Femur (tissue), 1 donor: ENCODE measurements at regions not wholly inside any gene's neighbourhood (a gene's known extent, or its start where the extent isn't known, plus 50 kb on each side); places are given as distances from the start of the nearest gene placed in this dataset.
"Not testable (repeated sequence)": the region's sequence is repeated elsewhere in the genome, so short reads cannot be mapped to it uniquely, and the experiment has no call there.

ENCODE experiments used
- DNase-seq: peaks from one replicate; pipeline ENCODE4 v3.0.0-alpha.2; 2017

GRCh38 chr13:91036886-91037285 lies 310.6 kb upstream of the MIR17HG start:
- no peak for DNase-seq

- no peak for DNase-seq
Observed at GRCh38 chr13:91042870-91043269, 304.6 kb upstream of the MIR17HG start.

GRCh38 chr13:91045351-91046034 lies 302.0 kb upstream of the MIR17HG start:
- no peak for DNase-seq

- DNase-seq: no peak
Observed at GRCh38 chr13:91046715-91047327, 300.7 kb upstream of the MIR17HG start.

- no peak for DNase-seq
Observed at GRCh38 chr13:91050970-91051369, 296.5 kb upstream of the MIR17HG start.

GRCh38 chr13:91052876-91053275 lies 294.6 kb upstream of the MIR17HG start:
- DNase-seq: no peak

GRCh38 chr13:91053318-91054065 lies 294.0 kb upstream of the MIR17HG start:
- no peak for DNase-seq

GRCh38 chr13:91054902-91055301 lies 292.6 kb upstream of the MIR17HG start:
- DNase-seq: no peak

- DNase-seq: no peak
Observed at GRCh38 chr13:91056746-91057145, 290.7 kb upstream of the MIR17HG start.

- DNase-seq: not testable (repeated sequence)
Observed at GRCh38 chr13:91057507-91057906, 290.0 kb upstream of the MIR17HG start.

GRCh38 chr13:91058066-91058465 lies 289.4 kb upstream of the MIR17HG start:
- DNase-seq: no peak

- no peak for DNase-seq
Observed at GRCh38 chr13:91058919-91059318, 288.6 kb upstream of the MIR17HG start.

GRCh38 chr13:91066745-91067144 lies 280.7 kb upstream of the MIR17HG start:
- DNase-seq: no peak

- no peak for DNase-seq
Observed at GRCh38 chr13:91072486-91072885, 275.0 kb upstream of the MIR17HG start.

GRCh38 chr13:91074091-91074490 lies 273.4 kb upstream of the MIR17HG start:
- DNase-seq: no peak

GRCh38 chr13:91076830-91077229 lies 270.7 kb upstream of the MIR17HG start:
- no peak for DNase-seq

- DNase-seq: no peak
Observed at GRCh38 chr13:91078093-91078679, 269.3 kb upstream of the MIR17HG start.

GRCh38 chr13:91079176-91079575 lies 268.3 kb upstream of the MIR17HG start:
- no peak for DNase-seq

- no peak for DNase-seq
Observed at GRCh38 chr13:91085127-91085526, 262.4 kb upstream of the MIR17HG start.

GRCh38 chr13:91086936-91087716 lies 260.4 kb upstream of the MIR17HG start:
- DNase-seq: no peak

- no peak for DNase-seq
Observed at GRCh38 chr13:91097269-91097668, 250.2 kb upstream of the MIR17HG start.

- no peak for DNase-seq
Observed at GRCh38 chr13:91099877-91100276, 247.6 kb upstream of the MIR17HG start.

- no peak for DNase-seq
Observed at GRCh38 chr13:91100944-91101343, 246.5 kb upstream of the MIR17HG start.
